ENCODE measurements at regions not wholly inside any gene's neighbourhood (a gene's known extent, or its start where the extent isn't known, plus 50 kb on each side); places are given as distances from the start of the nearest gene placed in this dataset.

DNA sequence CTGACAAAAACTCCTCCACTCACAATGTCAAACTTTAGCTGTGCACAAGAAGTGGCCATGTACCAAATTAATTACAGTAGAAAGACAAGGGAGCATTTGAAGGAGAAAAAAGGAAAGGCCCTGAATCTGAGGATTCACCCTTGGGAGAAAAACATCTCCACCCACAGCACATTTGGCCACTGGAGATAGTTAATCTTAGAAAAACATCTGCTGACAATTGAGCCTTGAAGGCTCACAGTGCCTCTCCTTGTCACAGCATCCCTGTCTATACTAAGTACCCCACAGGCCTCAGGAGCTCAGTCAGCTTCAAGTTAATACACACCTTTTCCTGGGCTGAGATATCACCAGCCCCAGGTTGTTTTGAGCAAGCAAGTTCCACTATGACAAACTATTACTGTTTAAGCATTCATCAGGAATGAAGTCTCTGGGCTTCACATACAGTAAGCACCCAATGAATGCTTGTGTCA is 78.1 kb upstream of the SETMAR start:
- CTCF ChIA-PET = no interaction called here
- no peak overlapping the region for H3K4me3 Mint-ChIP-seq
- H3K27me3 Mint-ChIP-seq = no peaks in the 10 kb centered on the region
- DNase-seq (no peak), ATAC-seq (no peak)
- intact Hi-C loops (cut with micrococcal nuclease) = no loop called here
- TF ChIP-seq, protein P1, sequence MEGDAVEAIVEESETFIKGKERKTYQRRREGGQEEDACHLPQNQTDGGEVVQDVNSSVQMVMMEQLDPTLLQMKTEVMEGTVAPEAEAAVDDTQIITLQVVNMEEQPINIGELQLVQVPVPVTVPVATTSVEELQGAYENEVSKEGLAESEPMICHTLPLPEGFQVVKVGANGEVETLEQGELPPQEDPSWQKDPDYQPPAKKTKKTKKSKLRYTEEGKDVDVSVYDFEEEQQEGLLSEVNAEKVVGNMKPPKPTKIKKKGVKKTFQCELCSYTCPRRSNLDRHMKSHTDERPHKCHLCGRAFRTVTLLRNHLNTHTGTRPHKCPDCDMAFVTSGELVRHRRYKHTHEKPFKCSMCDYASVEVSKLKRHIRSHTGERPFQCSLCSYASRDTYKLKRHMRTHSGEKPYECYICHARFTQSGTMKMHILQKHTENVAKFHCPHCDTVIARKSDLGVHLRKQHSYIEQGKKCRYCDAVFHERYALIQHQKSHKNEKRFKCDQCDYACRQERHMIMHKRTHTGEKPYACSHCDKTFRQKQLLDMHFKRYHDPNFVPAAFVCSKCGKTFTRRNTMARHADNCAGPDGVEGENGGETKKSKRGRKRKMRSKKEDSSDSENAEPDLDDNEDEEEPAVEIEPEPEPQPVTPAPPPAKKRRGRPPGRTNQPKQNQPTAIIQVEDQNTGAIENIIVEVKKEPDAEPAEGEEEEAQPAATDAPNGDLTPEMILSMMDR (IDR thresholded peaks at IDR 0.05) = no peak
- no peaks in the 10 kb centered on the region for H3K4me1 Mint-ChIP-seq (ENCODE audit: low read depth)
- no peak overlapping the region for H3K27ac Mint-ChIP-seq
- POLR2A ChIA-PET = no interaction called here
- no peaks in the 10 kb centered on the region for H3K36me3 Mint-ChIP-seq (ENCODE audit: low read depth)
- H3K9me3 Mint-ChIP-seq = no peaks in the 10 kb centered on the region

DNA sequence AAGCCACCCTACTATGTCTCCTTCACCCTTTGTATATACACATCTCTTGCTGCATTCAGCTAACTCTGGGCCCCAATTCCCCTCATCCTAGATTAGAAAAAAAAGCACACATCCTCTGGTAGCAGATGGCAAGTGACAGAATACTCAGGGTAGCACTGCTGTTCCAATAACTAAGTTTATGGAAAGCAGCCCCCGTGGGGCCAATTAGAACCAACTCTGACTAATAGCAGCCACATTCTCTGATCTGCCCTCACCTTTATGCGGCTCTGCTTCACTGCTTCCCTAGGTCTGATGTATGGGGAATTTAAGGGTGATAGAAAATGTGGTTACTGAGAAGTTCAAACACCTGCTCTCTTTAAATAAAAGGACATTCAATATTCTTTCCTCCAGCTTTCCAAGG is 74.9 kb upstream of the SETMAR start:
- no peak overlapping the region for H3K27ac Mint-ChIP-seq

DNA sequence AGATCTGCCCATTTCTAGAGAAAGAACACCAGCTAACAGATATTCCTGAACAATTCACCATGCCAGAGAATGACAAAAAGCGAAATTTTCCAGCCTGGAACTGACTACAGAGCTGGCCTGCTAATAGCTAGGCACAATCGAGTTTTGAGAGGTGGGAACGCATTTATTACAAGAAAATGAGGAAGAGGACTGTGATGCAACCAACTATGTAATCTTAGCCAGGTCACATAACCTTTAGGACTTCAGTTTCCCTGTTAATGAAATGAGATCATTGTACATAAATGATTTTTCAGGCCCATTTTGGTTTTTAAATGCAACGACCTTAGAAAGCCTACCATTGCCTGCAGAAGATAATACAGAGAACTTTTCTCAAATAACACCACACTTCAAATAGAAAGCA is 72.1 kb upstream of the SETMAR start:
- no peak overlapping the region for H3K27ac Mint-ChIP-seq
- TF ChIP-seq, protein P1 (IDR thresholded peaks at IDR 0.05) = no peak
- H3K27me3 Mint-ChIP-seq = no peaks in the 10 kb centered on the region
- H3K4me3 Mint-ChIP-seq = no peak overlapping the region
- no peak for DNase-seq
- H3K4me1 Mint-ChIP-seq (ENCODE audit: low read depth) = no peaks in the 10 kb centered on the region
- no peak for ATAC-seq
- no peaks in the 10 kb centered on the region for H3K36me3 Mint-ChIP-seq (ENCODE audit: low read depth)
- ChIA-PET POLR2A (no interaction called here), CTCF (no interaction called here)
- intact Hi-C loops (cut with micrococcal nuclease) = no loop called here
- H3K9me3 Mint-ChIP-seq = no peaks in the 10 kb centered on the region

More for the DNA sequence above, 74.9 kb upstream of the SETMAR start:
- DNase-seq = no peak
- intact Hi-C loops (cut with micrococcal nuclease) = no loop called here
- TF ChIP-seq, protein P1 (IDR thresholded peaks at IDR 0.05) = no peak
- CTCF ChIA-PET = no interaction called here
- H3K27me3 Mint-ChIP-seq = no peaks in the 10 kb centered on the region
- no peaks in the 10 kb centered on the region for H3K4me1 Mint-ChIP-seq (ENCODE audit: low read depth)
- H3K9me3 Mint-ChIP-seq = no peaks in the 10 kb centered on the region
- ATAC-seq = no peak
- no peaks in the 10 kb centered on the region for H3K36me3 Mint-ChIP-seq (ENCODE audit: low read depth)
- no peak overlapping the region for H3K4me3 Mint-ChIP-seq
- POLR2A ChIA-PET = no interaction called here

DNA sequence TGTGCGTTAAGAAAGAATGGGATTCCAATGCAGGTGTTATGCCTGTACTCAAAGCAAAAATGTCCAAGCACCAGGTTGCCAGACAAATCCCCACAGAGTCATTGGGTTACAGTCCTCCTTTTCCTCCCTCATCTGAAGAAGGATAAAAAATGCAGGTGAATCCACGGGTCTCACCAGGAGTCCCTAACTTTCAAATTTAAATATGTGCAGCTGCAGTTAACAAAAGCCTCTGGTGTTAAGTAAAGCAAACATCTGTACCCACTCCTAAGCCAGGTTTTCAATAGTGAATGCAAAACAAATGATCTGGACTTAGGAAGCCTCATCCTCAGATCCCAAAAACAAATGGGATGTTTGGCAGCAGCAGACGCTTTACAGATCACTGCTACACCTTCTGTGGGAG is 70.4 kb upstream of the SETMAR start:
- ATAC-seq (no peak), DNase-seq (no peak)
- ChIA-PET POLR2A (interaction anchor here (0.7 kb wide), 1 partner anchor 858 kb away, joined by 3 read pairs; no protein-coding TSS in a partner anchor), CTCF (no interaction called here)
- no peak overlapping the region for H3K4me3 Mint-ChIP-seq
- no peak overlapping the region for H3K27ac Mint-ChIP-seq
- TF ChIP-seq, protein P1 (IDR thresholded peaks at IDR 0.05) = no peak
- H3K36me3 Mint-ChIP-seq (ENCODE audit: low read depth) = no peaks in the 10 kb centered on the region
- H3K27me3 Mint-ChIP-seq = no peaks in the 10 kb centered on the region
- H3K9me3 Mint-ChIP-seq = peaks cover 4% of the 10 kb centered on the region
- H3K4me1 Mint-ChIP-seq (ENCODE audit: low read depth) = no peaks in the 10 kb centered on the region
- intact Hi-C loops (cut with micrococcal nuclease) = no loop called here

DNA sequence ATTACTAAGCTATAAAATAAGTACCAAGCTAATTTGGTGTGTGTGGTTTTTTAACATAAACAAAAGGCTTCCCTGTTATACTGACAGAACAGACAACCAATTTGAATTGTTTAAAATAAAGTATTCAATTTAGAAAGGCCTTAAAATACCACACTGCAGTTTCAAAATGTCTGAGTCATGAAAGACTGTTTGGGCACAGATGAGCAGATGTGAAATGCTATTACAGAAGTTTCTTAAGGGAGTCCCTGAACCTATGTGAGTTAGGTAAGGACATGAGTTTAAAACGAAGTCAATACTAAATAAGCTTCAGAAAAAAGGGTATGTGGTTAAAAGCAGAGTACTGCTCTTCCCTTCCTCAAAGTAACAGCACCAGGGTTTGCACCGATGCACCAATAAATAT is 69.7 kb upstream of the SETMAR start:
- Mint-ChIP-seq H3K27ac (no peak overlapping the region), H3K4me1 (ENCODE audit: low read depth) (no peaks in the 10 kb centered on the region), H3K9me3 (peaks cover 5% of the 10 kb centered on the region), H3K27me3 (no peaks in the 10 kb centered on the region), H3K36me3 (ENCODE audit: low read depth) (no peaks in the 10 kb centered on the region), H3K4me3 (no peak overlapping the region)
- no peak for DNase-seq
- intact Hi-C loops (cut with micrococcal nuclease) = no loop called here
- ATAC-seq = no peak
- CTCF ChIA-PET = no interaction called here
- POLR2A ChIA-PET = interaction anchor here (0.7 kb wide), 1 partner anchor 858 kb away, joined by 3 read pairs; no protein-coding TSS in a partner anchor
- TF ChIP-seq, protein P1 (IDR thresholded peaks at IDR 0.05) = no peak
